Renal pelvis (tissue), 1 donor: ENCODE measurements at regions not wholly inside any gene's neighbourhood (a gene's known extent, or its start where the extent isn't known, plus 50 kb on each side); places are given as distances from the start of the nearest gene placed in this dataset.
"Not testable (repeated sequence)": the region's sequence is repeated elsewhere in the genome, so short reads cannot be mapped to it uniquely, and the experiment has no call there.

Source experiments
- DNase-seq: peaks from one replicate; pipeline ENCODE4 v3.0.0-alpha.2; 2013

- no peak for DNase-seq
These were observed 123.6 kb upstream of the TNPO1 start for GRCh38 chr5:72692651-72693442.

GRCh38 chr5:72692231-72692637 is 124.2 kb upstream of the TNPO1 start:
- DNase-seq = no peak

- DNase-seq = no peak
These were observed 124.7 kb upstream of the TNPO1 start for GRCh38 chr5:72691751-72692150.

- no peak for DNase-seq
These were observed 127.5 kb upstream of the TNPO1 start for GRCh38 chr5:72688916-72689315.

- DNase-seq = no peak
These were observed 129.2 kb upstream of the TNPO1 start for GRCh38 chr5:72687288-72687687.

- DNase-seq = no peak
These were observed 133.9 kb upstream of the TNPO1 start for GRCh38 chr5:72682561-72682960.

- DNase-seq = no peak
These were observed 134.7 kb upstream of the TNPO1 start for GRCh38 chr5:72681781-72682180.

- no peak for DNase-seq
These were observed 139.0 kb upstream of the TNPO1 start for GRCh38 chr5:72677447-72677846.

GRCh38 chr5:72676831-72677230 is 139.6 kb upstream of the TNPO1 start:
- not testable (repeated sequence) for DNase-seq

- DNase-seq = no peak
These were observed 142.8 kb upstream of the TNPO1 start for GRCh38 chr5:72673623-72674022.

- no peak for DNase-seq
These were observed 143.3 kb upstream of the TNPO1 start for GRCh38 chr5:72673180-72673579.

- DNase-seq = no peak
These were observed 148.8 kb upstream of the TNPO1 start for GRCh38 chr5:72667708-72668107.

- DNase-seq = no peak
These were observed 153.5 kb upstream of the TNPO1 start for GRCh38 chr5:72662936-72663335.

- DNase-seq = no peak
These were observed 154.2 kb upstream of the TNPO1 start for GRCh38 chr5:72662305-72662704.

GRCh38 chr5:72661405-72661804 is 154.2 kb upstream of the ZNF366 start:
- no peak for DNase-seq

GRCh38 chr5:72659726-72660125 is 152.5 kb upstream of the ZNF366 start:
- DNase-seq = no peak

- DNase-seq = no peak
These were observed 151.7 kb upstream of the ZNF366 start for GRCh38 chr5:72658761-72659540.

- no peak for DNase-seq
These were observed 151.0 kb upstream of the ZNF366 start for GRCh38 chr5:72658161-72658560.

GRCh38 chr5:72656756-72657513 is 149.7 kb upstream of the ZNF366 start:
- DNase-seq = no peak

- no peak for DNase-seq
These were observed 149.1 kb upstream of the ZNF366 start for GRCh38 chr5:72656331-72656730.

- DNase-seq = no peak
These were observed 147.0 kb upstream of the ZNF366 start for GRCh38 chr5:72654231-72654630.

- DNase-seq = peak; percentile 42
These were observed 146.4 kb upstream of the ZNF366 start for GRCh38 chr5:72653586-72653985.

GRCh38 chr5:72651779-72652178 is 144.6 kb upstream of the ZNF366 start:
- no peak for DNase-seq
